Bronchial epithelial cell (primary cell): ENCODE measurements at regions not wholly inside any gene's neighbourhood (a gene's known extent, or its start where the extent isn't known, plus 50 kb on each side); places are given as distances from the start of the nearest gene placed in this dataset.

Experiments
- DNase-seq: peaks from one replicate; pipeline ENCODE4 v3.0.0-alpha.2; 2010; ENCODE audit warnings: low read depth
- FAIRE-seq: peaks from 2 replicates; lab custom pipeline; 2011; peaks lifted over from hg19 to GRCh38; lab: Jason Lieb, UNC
- H3K27me3 ChIP-seq: 2 replicates; pipeline ENCODE4 v1.5.1; 2011; ENCODE audit warnings: low read length; ENCODE audit not compliant: control insufficient read depth, insufficient read depth
- H3K36me3 ChIP-seq: 2 replicates; pipeline ENCODE4 v1.5.1; 2011; ENCODE audit warnings: low read length; ENCODE audit not compliant: control insufficient read depth, insufficient read depth
- H3K4me3 ChIP-seq: 2 replicates; pipeline ENCODE4 v1.5.1; 2011; ENCODE audit warnings: mild to moderate bottlenecking, low read depth, low read length, control low read depth
- TF ChIP-seq, protein P1 (sequence below): IDR thresholded peaks from 2 replicates; pipeline ENCODE4 v1.5.1; 2011; ENCODE audit warnings: mild to moderate bottlenecking, moderate library complexity, low read length, control low read depth, inconsistent platforms; ENCODE audit not compliant: insufficient read depth, severe bottlenecking

DNA sequence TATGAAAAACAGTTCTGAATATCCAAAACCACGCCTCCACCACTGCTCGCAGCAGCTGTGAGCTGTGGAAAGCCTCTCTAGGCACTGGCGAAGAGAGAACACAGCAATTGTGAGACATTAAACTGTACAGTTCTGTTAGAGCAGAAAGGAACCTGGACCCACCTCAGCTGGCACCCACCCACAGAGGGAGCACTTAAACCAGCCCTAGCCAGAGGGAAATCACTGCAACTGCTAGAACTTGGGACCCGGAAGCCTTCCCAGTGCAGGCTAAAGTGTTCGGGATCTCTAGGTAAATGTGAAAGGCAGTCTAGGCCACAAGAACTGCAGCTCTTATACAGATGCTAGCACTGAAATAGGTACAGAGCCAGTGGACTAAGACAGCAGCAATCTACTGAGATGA is 308.8 kb downstream of the PRR32 start:
- no peak overlapping the region for H3K4me3 ChIP-seq
- TF ChIP-seq, protein P1, sequence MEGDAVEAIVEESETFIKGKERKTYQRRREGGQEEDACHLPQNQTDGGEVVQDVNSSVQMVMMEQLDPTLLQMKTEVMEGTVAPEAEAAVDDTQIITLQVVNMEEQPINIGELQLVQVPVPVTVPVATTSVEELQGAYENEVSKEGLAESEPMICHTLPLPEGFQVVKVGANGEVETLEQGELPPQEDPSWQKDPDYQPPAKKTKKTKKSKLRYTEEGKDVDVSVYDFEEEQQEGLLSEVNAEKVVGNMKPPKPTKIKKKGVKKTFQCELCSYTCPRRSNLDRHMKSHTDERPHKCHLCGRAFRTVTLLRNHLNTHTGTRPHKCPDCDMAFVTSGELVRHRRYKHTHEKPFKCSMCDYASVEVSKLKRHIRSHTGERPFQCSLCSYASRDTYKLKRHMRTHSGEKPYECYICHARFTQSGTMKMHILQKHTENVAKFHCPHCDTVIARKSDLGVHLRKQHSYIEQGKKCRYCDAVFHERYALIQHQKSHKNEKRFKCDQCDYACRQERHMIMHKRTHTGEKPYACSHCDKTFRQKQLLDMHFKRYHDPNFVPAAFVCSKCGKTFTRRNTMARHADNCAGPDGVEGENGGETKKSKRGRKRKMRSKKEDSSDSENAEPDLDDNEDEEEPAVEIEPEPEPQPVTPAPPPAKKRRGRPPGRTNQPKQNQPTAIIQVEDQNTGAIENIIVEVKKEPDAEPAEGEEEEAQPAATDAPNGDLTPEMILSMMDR = no peak
- no peak for FAIRE-seq
- no peak for DNase-seq
- H3K27me3 ChIP-seq = no peaks in the 10 kb centered on the region
- H3K36me3 ChIP-seq = no peaks in the 10 kb centered on the region

DNA sequence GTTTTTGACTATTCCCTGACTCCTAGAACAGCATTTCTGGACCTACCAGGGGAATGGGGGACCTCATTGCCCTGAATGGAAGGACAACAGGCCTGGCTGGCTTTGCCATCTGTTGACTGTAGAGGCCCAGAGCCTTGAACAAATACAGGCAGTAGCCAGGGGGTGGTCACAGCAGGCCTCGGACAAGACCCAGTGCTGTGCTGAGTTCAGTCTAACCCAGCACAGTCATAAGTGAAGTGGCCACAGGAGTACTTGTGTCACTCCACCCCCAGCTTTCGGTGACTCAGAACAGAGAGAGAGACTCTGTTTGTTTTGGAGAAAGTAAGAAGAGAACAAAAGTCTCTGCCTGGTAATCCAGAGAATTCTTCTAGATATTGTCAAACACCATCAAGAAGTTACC is 310.0 kb downstream of the PRR32 start:
- no peaks in the 10 kb centered on the region for H3K36me3 ChIP-seq
- TF ChIP-seq, protein P1 = no peak
- no peaks in the 10 kb centered on the region for H3K27me3 ChIP-seq
- H3K4me3 ChIP-seq = no peak overlapping the region
- no peak for DNase-seq
- FAIRE-seq = no peak

DNA sequence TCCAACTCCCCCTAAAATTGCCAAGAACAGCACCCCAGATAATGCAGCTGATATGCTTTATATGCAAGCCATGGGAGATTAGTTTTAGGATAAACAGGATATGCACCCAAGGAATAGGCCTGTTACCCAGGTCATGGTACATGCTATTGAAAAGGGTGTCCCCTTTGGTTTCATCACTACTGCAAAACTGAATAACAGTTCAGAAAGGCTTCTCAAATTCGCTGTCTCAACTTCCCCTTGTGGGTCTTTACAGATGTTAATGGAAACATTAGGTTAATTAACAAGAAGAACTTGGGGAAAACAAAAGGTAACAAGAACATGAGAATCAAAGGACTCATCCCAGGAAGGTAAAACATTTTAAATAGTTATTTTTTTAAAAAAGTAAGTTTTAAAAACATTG is 318.7 kb downstream of the PRR32 start:
- TF ChIP-seq, protein P1 = no peak
- no peak for FAIRE-seq

DNA sequence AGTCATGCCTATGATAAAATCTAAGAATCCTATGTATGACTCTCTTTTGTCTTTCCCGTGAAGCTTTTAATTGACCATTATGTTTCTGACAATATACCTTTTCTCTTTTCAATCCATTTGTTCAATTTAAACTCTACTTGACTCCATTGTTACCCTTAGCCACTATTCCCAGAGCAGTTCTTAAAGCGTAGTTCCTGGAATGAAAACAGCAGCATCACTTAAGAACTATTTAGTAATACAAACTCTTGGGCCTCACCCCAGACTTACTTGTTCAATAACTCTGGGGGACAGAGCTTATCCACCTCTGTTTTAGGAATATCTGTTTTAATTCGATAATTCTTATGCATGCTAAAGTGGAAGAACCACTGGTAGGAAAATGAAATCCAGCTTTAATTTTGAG is 358.4 kb downstream of the PRR32 start:
- H3K36me3 ChIP-seq = no peaks in the 10 kb centered on the region
- no peak for DNase-seq
- TF ChIP-seq, protein P1 = no peak
- no peak for FAIRE-seq
- H3K27me3 ChIP-seq = no peaks in the 10 kb centered on the region
- H3K4me3 ChIP-seq = no peak overlapping the region

More for the DNA sequence above, 318.7 kb downstream of the PRR32 start:
- Histone ChIP-seq H3K36me3 (no peaks in the 10 kb centered on the region), H3K4me3 (no peak overlapping the region), H3K27me3 (no peaks in the 10 kb centered on the region)
- no peak for DNase-seq

DNA sequence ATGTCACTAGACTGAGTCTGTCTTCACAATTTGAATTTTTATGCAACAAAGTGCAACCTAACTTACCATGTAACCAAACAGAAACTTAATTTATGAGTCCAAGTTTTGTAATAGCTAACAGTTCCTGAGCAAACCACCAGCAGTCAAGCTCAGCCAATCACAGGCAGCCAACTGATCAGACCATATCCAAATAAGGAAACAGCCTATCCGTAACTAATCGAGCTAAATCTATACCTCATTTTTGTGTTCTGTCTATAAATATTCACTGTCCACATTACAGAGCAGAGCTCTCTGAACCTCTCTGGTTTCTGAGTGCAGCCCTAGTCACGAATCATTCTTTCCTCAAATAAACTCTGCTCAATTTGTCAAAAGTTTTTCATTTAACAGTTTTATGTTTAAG is 367.6 kb downstream of the PRR32 start:
- no peak for FAIRE-seq
- TF ChIP-seq, protein P1 = no peak

DNA sequence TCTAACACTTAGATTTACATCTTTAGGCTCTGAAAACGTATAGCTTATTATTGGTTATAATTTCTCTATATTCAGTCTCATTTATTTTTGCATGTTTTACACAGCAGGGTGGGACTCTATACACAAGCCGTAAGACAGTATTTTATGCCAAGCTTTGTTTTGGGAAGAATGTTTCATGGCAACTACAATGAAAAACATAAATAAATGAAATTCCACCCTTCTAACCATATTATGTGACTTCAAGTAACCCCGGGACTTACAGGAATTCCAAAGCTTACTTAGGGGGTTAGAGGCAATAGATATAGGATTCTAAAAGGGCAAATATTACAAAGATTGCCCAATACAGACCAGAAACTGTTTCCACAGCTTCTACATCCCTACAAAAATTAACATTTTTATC is 370.9 kb downstream of the PRR32 start:
- no peak overlapping the region for H3K4me3 ChIP-seq
- FAIRE-seq = no peak
- no peaks in the 10 kb centered on the region for H3K36me3 ChIP-seq
- TF ChIP-seq, protein P1 = no peak
- no peaks in the 10 kb centered on the region for H3K27me3 ChIP-seq
- no peak for DNase-seq

More for the DNA sequence above, 367.6 kb downstream of the PRR32 start:
- Histone ChIP-seq H3K4me3 (no peak overlapping the region), H3K27me3 (no peaks in the 10 kb centered on the region), H3K36me3 (no peaks in the 10 kb centered on the region)
- no peak for DNase-seq
